ENCODE measurements at regions not wholly inside any gene's neighbourhood (a gene's known extent, or its start where the extent isn't known, plus 50 kb on each side); places are given as distances from the start of the nearest gene placed in this dataset.

- ChIA-PET CTCF (no interaction called here), POLR2A (no interaction called here)
- Histone ChIP-seq H3K4me3 (no peak overlapping the region), H3K4me1 (no peaks in the 10 kb centered on the region), H3K9me3 (no peaks in the 10 kb centered on the region; the same call in 2 of the 3 replicates), H3K4me2 (no peak overlapping the region), H3K27ac (no peak overlapping the region)
- ATAC-seq, result no peak
- 26% methylated on average over 3 of the region's 3 CpGs for WGBS (ENCODE audit: missing lambda C conversion rate)
- DNase-seq (ENCODE audit: low read depth in 1 of 2, low spot score in 1 of 2), result no peak
- no peak for FAIRE-seq
- TF ChIP-seq ZC3H11A (IDR thresholded peaks at IDR 0.05) (no peak), RAD21 (conservative IDR thresholded peaks at IDR 0.05 in 1 of 2, IDR thresholded peaks at IDR 0.05 in 1 of 2) (no peak), BCL3 (IDR thresholded peaks at IDR 0.05) (no peak), CTCF (IDR thresholded peaks at IDR 0.05) (no peak), SREBF2 (IDR thresholded peaks at IDR 0.05) (no peak), BHLHE40 (IDR thresholded peaks at IDR 0.05; ENCODE audit: low read depth, low read length) (no peak)
These were observed 920.8 kb upstream of the CELF2 start for GRCh38 chr10:10096898-10097297.

GRCh38 chr10:10101106-10101505 is 916.6 kb upstream of the CELF2 start:
- no peaks in the 10 kb centered on the region for H3K4me1 ChIP-seq
- ATAC-seq, result no peak
- no peaks in the 10 kb centered on the region; the same call in 2 of the 3 replicates for H3K9me3 ChIP-seq
- no peak for TF ChIP-seq HDAC2 (IDR thresholded peaks at IDR 0.05)
- no peak for TF ChIP-seq MAFK (IDR thresholded peaks at IDR 0.05; ENCODE audit: partially characterized antibody)
- no peak for TF ChIP-seq FOSL2 (IDR thresholded peaks at IDR 0.05)
- no peak for TF ChIP-seq FOSL2 (CRISPR knock-in tag; IDR thresholded peaks at IDR 0.05)
- no peak for TF ChIP-seq TP53 (CRISPR knock-in tag; IDR thresholded peaks at IDR 0.05)
- no peak for TF ChIP-seq MYC (IDR thresholded peaks at IDR 0.05; ENCODE audit: borderline replicate concordance, low read length)
- TF ChIP-seq MAX (IDR thresholded peaks at IDR 0.05), result no peak
- TF ChIP-seq POLR2A (IDR thresholded peaks at IDR 0.05; ENCODE audit: low read length), result no peak
- TF ChIP-seq USF2 (IDR thresholded peaks at IDR 0.05), result no peak
- no peak for TF ChIP-seq RAD21 (conservative IDR thresholded peaks at IDR 0.05 in 1 of 2, IDR thresholded peaks at IDR 0.05 in 1 of 2)
- TF ChIP-seq RFX5 (IDR thresholded peaks at IDR 0.05), result no peak
- TF ChIP-seq NFE2L2 (conservative IDR thresholded peaks at IDR 0.05; ENCODE audit: low read length), result no peak
- no peak overlapping the region for H3K4me2 ChIP-seq
- FAIRE-seq, result no peak
- no peak overlapping the region for H3K27ac ChIP-seq
- ChIA-PET POLR2A (no interaction called here), CTCF (no interaction called here)
- no peak overlapping the region for H3K4me3 ChIP-seq
- DNase-seq (ENCODE audit: low read depth in 1 of 2, low spot score in 1 of 2), result no peak
- WGBS (ENCODE audit: missing lambda C conversion rate), result 4% methylated on average over 5 of the region's 5 CpGs

- no peak overlapping the region for H3K27ac ChIP-seq
- 54% methylated on average over 5 of the region's 5 CpGs for WGBS (ENCODE audit: missing lambda C conversion rate)
- no peak overlapping the region for H3K4me3 ChIP-seq
- no peaks in the 10 kb centered on the region for H3K4me1 ChIP-seq
- ChIA-PET CTCF (no interaction called here), POLR2A (no interaction called here)
- H3K9me3 ChIP-seq, result no peaks in the 10 kb centered on the region
- DNase-seq (ENCODE audit: low read depth in 1 of 2, low spot score in 1 of 2) (no peak), ATAC-seq (no peak), FAIRE-seq (no peak)
- TF ChIP-seq E2F6 (IDR thresholded peaks at IDR 0.05; ENCODE audit: borderline replicate concordance, low read depth), result no peak
- TF ChIP-seq RCOR1 (IDR thresholded peaks at IDR 0.05; ENCODE audit: low read depth, low read length), result no peak
- no peak overlapping the region for H3K4me2 ChIP-seq
These were observed 906.7 kb upstream of the CELF2 start for GRCh38 chr10:10110844-10111490.
